ENCODE measurements at regions not wholly inside any gene's neighbourhood (a gene's known extent, or its start where the extent isn't known, plus 50 kb on each side); places are given as distances from the start of the nearest gene placed in this dataset.
"Not testable (repeated sequence)": the region's sequence is repeated elsewhere in the genome, so short reads cannot be mapped to it uniquely, and the experiment has no call there.

- no peak for DNase-seq (ENCODE audit: low read depth, low spot score)
These were observed 147.4 kb downstream of the SMIM20 start for GRCh38 chr4:26061248-26061986.

GRCh38 chr4:26062215-26062614 lies 148.2 kb downstream of the SMIM20 start:
- no peaks in the 10 kb centered on the region for H3K9me3 ChIP-seq (ENCODE audit: low read depth, low read length)

More at GRCh38 chr4:26061248-26061986, 147.4 kb downstream of the SMIM20 start:
- TF ChIP-seq POLR2AphosphoS5 (IDR thresholded peaks at IDR 0.05; ENCODE audit: borderline replicate concordance, low read depth, low read length): no peak
- TF ChIP-seq FOXP2 (optimal IDR thresholded peaks at IDR 0.05; ENCODE audit: control extremely low read depth, extremely low read length, insufficient read depth): no peak
- no peak for TF ChIP-seq EZH2 (IDR thresholded peaks at IDR 0.05)
- Histone ChIP-seq H3K27ac (no peak overlapping the region), H3K9ac (ENCODE audit: insufficient read length) (no peak overlapping the region), H3K4me3 (no peak overlapping the region), H3K36me3 (ENCODE audit: insufficient read depth, low read length) (no peaks in the 10 kb centered on the region), H3K9me3 (ENCODE audit: low read depth, low read length) (no peaks in the 10 kb centered on the region)

DNA sequence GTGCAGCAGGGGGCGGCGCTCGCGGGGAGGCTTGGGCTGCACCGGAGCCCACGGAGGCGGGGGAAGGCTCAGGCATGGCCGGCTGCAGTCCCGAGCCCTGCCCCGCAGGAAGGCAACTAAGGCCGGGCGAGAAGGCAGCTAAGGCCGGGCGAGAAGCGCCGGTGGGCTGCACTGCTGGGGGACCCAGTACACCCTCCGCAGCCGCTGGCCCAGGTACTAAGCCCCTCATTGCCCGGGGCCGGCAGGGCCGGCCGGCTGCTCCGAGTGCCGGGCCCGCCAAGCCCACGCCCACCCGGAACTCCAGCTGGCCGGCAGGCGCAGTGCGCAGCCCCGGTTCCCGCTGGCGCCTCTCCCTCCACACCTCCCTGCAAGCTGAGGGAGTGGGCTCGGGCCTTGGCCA lies 150.0 kb downstream of the SMIM20 start:
- not testable (repeated sequence) for H3K27ac ChIP-seq; H3K4me3 ChIP-seq; DNase-seq (ENCODE audit: low read depth, low spot score); H3K36me3 ChIP-seq (ENCODE audit: insufficient read depth, low read length); H3K9me3 ChIP-seq (ENCODE audit: low read depth, low read length); H3K9ac ChIP-seq (ENCODE audit: insufficient read length)

More at GRCh38 chr4:26062215-26062614, 148.2 kb downstream of the SMIM20 start:
- Histone ChIP-seq H3K36me3 (ENCODE audit: insufficient read depth, low read length) (no peaks in the 10 kb centered on the region), H3K4me3 (no peak overlapping the region), H3K27ac (no peak overlapping the region), H3K9ac (ENCODE audit: insufficient read length) (no peak overlapping the region)
- no peak for DNase-seq (ENCODE audit: low read depth, low spot score)
- TF ChIP-seq FOXP2 (optimal IDR thresholded peaks at IDR 0.05; ENCODE audit: control extremely low read depth, extremely low read length, insufficient read depth) (no peak), EZH2 (IDR thresholded peaks at IDR 0.05) (no peak), POLR2AphosphoS5 (IDR thresholded peaks at IDR 0.05; ENCODE audit: borderline replicate concordance, low read depth, low read length) (no peak)

DNA sequence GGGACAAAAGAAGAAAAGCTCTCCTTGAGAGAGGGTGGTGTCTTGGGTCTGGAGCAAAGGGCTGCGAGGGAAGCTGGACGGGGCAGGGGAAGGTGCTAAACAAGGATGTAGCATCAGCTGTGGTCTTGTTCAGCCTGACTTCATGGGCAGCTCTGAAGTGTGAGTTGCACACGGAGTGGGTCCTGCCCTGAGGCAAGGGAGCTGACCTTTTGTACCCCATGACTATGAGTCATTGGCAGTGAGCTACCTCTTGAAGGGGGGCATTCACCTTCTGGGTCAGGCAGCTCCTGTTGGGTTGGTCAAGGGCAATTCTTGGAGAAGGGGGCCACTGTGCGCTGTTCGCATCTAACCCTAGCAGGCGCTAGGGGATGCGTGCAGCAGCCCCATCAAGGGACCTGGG lies 151.8 kb downstream of the SMIM20 start:
- Histone ChIP-seq H3K9me3 (ENCODE audit: low read depth, low read length) (no peaks in the 10 kb centered on the region), H3K9ac (ENCODE audit: insufficient read length) (no peak overlapping the region), H3K36me3 (ENCODE audit: insufficient read depth, low read length) (no peaks in the 10 kb centered on the region), H3K4me3 (no peak overlapping the region), H3K27ac (no peak overlapping the region)
- no peak for DNase-seq (ENCODE audit: low read depth, low spot score)
- TF ChIP-seq POLR2AphosphoS5 (IDR thresholded peaks at IDR 0.05; ENCODE audit: borderline replicate concordance, low read depth, low read length) (no peak), EZH2 (IDR thresholded peaks at IDR 0.05) (no peak), FOXP2 (optimal IDR thresholded peaks at IDR 0.05; ENCODE audit: control extremely low read depth, extremely low read length, insufficient read depth) (no peak)

DNA sequence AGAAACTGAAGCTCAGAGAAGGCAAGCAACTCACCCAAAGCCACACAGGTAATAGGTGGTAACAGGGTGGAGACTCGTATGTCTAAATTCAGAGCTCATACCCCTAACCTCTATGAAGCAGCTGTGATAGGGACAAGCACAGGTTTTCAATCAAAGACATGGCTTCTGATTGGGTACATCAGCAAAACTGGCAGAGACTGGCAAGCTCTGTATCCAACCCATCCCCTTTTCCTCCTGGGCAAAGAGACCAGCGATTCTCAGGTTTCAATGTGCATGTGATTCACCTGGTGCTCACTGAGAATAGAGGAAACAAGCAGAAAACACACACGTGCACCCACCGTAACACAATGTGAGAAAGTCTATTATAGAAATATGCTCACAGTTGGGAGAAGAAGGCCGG lies 153.0 kb downstream of the SMIM20 start:
- no peaks in the 10 kb centered on the region for H3K36me3 ChIP-seq (ENCODE audit: insufficient read depth, low read length)
- H3K27ac ChIP-seq: no peak overlapping the region
- no peaks in the 10 kb centered on the region for H3K9me3 ChIP-seq (ENCODE audit: low read depth, low read length)
- no peak for TF ChIP-seq EZH2 (IDR thresholded peaks at IDR 0.05)
- no peak for TF ChIP-seq FOXP2 (optimal IDR thresholded peaks at IDR 0.05; ENCODE audit: control extremely low read depth, extremely low read length, insufficient read depth)
- no peak for TF ChIP-seq POLR2AphosphoS5 (IDR thresholded peaks at IDR 0.05; ENCODE audit: borderline replicate concordance, low read depth, low read length)
- no peak overlapping the region for H3K9ac ChIP-seq (ENCODE audit: insufficient read length)
- no peak overlapping the region for H3K4me3 ChIP-seq
- DNase-seq (ENCODE audit: low read depth, low spot score): no peak

DNA sequence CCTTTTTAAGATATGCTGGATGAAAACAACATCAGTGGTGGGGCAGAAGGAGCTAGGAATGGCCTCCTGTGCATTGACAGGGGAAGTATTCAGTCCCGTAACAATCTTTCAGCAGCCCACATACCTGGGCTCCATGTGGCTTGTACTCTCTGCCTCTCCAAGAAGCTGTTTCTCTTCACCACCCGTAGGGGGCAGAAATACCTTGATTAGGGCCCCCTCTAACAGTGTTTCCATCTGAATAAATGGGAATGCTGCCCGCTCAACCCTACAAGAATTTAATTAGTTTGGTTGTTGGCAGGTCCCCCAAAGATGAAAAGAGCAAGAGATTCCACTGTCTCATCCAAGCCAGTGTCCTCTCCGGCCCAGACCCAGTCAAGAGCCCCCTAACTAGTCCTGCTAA lies 155.2 kb downstream of the SMIM20 start:
- TF ChIP-seq EZH2 (IDR thresholded peaks at IDR 0.05) (no peak), FOXP2 (optimal IDR thresholded peaks at IDR 0.05; ENCODE audit: control extremely low read depth, extremely low read length, insufficient read depth) (no peak), POLR2AphosphoS5 (IDR thresholded peaks at IDR 0.05; ENCODE audit: borderline replicate concordance, low read depth, low read length) (no peak)

GRCh38 chr4:26071688-26072087 lies 157.7 kb downstream of the SMIM20 start:
- no peak for DNase-seq (ENCODE audit: low read depth, low spot score)
- Histone ChIP-seq H3K4me3 (no peak overlapping the region), H3K27ac (no peak overlapping the region), H3K9ac (ENCODE audit: insufficient read length) (no peak overlapping the region), H3K36me3 (ENCODE audit: insufficient read depth, low read length) (no peaks in the 10 kb centered on the region), H3K9me3 (ENCODE audit: low read depth, low read length) (no peaks in the 10 kb centered on the region)
- TF ChIP-seq EZH2 (IDR thresholded peaks at IDR 0.05) (no peak), POLR2AphosphoS5 (IDR thresholded peaks at IDR 0.05; ENCODE audit: borderline replicate concordance, low read depth, low read length) (no peak), FOXP2 (optimal IDR thresholded peaks at IDR 0.05; ENCODE audit: control extremely low read depth, extremely low read length, insufficient read depth) (no peak)

More for the DNA sequence above, 155.2 kb downstream of the SMIM20 start:
- Histone ChIP-seq H3K27ac (no peak overlapping the region), H3K9me3 (ENCODE audit: low read depth, low read length) (no peaks in the 10 kb centered on the region), H3K9ac (ENCODE audit: insufficient read length) (no peak overlapping the region), H3K36me3 (ENCODE audit: insufficient read depth, low read length) (no peaks in the 10 kb centered on the region), H3K4me3 (no peak overlapping the region)
- no peak for DNase-seq (ENCODE audit: low read depth, low spot score)

- Histone ChIP-seq H3K36me3 (ENCODE audit: insufficient read depth, low read length) (no peaks in the 10 kb centered on the region), H3K27ac (no peak overlapping the region), H3K9me3 (ENCODE audit: low read depth, low read length) (no peaks in the 10 kb centered on the region), H3K4me3 (no peak overlapping the region), H3K9ac (ENCODE audit: insufficient read length) (no peak overlapping the region)
- no peak for DNase-seq (ENCODE audit: low read depth, low spot score)
- TF ChIP-seq POLR2AphosphoS5 (IDR thresholded peaks at IDR 0.05; ENCODE audit: borderline replicate concordance, low read depth, low read length): no peak
- no peak for TF ChIP-seq EZH2 (IDR thresholded peaks at IDR 0.05)
- TF ChIP-seq FOXP2 (optimal IDR thresholded peaks at IDR 0.05; ENCODE audit: control extremely low read depth, extremely low read length, insufficient read depth): no peak
These were observed 160.0 kb downstream of the SMIM20 start for GRCh38 chr4:26073886-26074560.
